ENCODE measurements at regions not wholly inside any gene's neighbourhood (a gene's known extent, or its start where the extent isn't known, plus 50 kb on each side); places are given as distances from the start of the nearest gene placed in this dataset.

- Mint-ChIP-seq H3K4me3 (ENCODE audit: unreplicated experiment) (no peak overlapping the region), H3K27ac (ENCODE audit: unreplicated experiment) (no peak overlapping the region), H3K4me1 (ENCODE audit: unreplicated experiment) (peaks cover 5% of the 10 kb centered on the region), H3K9me3 (ENCODE audit: unreplicated experiment) (peaks cover 15% of the 10 kb centered on the region), H3K36me3 (ENCODE audit: unreplicated experiment) (no peaks in the 10 kb centered on the region), H3K27me3 (ENCODE audit: unreplicated experiment) (no peaks in the 10 kb centered on the region)
- no peak for TF ChIP-seq CTCF (IDR thresholded peaks at IDR 0.05)
- no peak for DNase-seq (ENCODE audit: extremely low spot score, unreplicated experiment)
Observed at GRCh38 chr9:116009420-116009819, 144.2 kb upstream of the PAPPA start.

DNA sequence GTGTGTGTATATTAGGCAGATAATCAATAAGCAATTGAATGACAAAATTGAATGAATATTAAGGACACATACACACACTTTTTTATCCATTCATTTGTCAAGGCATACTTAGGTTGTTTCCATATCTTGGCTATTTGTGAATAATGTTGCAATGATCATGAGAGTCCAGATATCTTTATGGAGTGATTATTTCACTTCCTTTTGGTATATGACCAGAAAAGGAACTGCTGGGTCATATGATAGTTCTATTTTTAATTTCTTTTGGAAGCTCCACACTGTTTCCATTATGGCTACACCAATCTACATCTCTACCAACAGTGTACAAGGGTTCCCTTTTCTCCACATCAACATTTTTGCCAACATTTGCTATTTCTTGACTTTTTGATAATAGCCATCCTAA is 137.7 kb upstream of the PAPPA start:
- no peaks in the 10 kb centered on the region for H3K36me3 Mint-ChIP-seq (ENCODE audit: unreplicated experiment)
- H3K9me3 Mint-ChIP-seq (ENCODE audit: unreplicated experiment), result peaks cover 8% of the 10 kb centered on the region
- H3K4me1 Mint-ChIP-seq (ENCODE audit: unreplicated experiment), result peaks cover 7% of the 10 kb centered on the region
- no peak overlapping the region for H3K4me3 Mint-ChIP-seq (ENCODE audit: unreplicated experiment)
- DNase-seq (ENCODE audit: extremely low spot score, unreplicated experiment), result no peak
- no peak for TF ChIP-seq CTCF (IDR thresholded peaks at IDR 0.05)
- H3K27me3 Mint-ChIP-seq (ENCODE audit: unreplicated experiment), result no peaks in the 10 kb centered on the region
- H3K27ac Mint-ChIP-seq (ENCODE audit: unreplicated experiment), result no peak overlapping the region

DNA sequence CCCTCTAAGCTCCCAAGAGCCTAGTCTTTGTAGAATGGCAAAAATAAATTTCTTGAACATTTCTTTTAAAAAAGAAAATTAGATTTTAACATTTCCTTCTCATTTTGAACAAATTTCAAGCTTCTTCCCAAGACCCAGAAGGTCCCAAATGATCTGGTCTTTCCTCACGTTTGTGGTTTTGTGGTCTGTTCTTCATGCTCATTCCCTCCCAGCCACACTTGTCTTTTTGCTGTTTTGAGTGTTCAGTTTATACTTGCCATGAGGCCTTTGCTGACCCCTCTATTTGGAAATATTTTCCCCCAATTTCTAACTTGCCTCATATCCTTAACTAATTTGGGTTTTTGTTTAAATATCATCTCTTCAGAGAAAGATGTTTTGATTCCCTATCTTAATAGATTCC is 133.4 kb upstream of the PAPPA start:
- H3K9me3 Mint-ChIP-seq (ENCODE audit: unreplicated experiment), result peaks cover 8% of the 10 kb centered on the region
- peaks cover 7% of the 10 kb centered on the region for H3K4me1 Mint-ChIP-seq (ENCODE audit: unreplicated experiment)
- H3K4me3 Mint-ChIP-seq (ENCODE audit: unreplicated experiment), result no peak overlapping the region
- no peak for TF ChIP-seq CTCF (IDR thresholded peaks at IDR 0.05)
- no peak overlapping the region for H3K27ac Mint-ChIP-seq (ENCODE audit: unreplicated experiment)
- no peaks in the 10 kb centered on the region for H3K27me3 Mint-ChIP-seq (ENCODE audit: unreplicated experiment)
- DNase-seq (ENCODE audit: extremely low spot score, unreplicated experiment), result no peak
- no peaks in the 10 kb centered on the region for H3K36me3 Mint-ChIP-seq (ENCODE audit: unreplicated experiment)

DNA sequence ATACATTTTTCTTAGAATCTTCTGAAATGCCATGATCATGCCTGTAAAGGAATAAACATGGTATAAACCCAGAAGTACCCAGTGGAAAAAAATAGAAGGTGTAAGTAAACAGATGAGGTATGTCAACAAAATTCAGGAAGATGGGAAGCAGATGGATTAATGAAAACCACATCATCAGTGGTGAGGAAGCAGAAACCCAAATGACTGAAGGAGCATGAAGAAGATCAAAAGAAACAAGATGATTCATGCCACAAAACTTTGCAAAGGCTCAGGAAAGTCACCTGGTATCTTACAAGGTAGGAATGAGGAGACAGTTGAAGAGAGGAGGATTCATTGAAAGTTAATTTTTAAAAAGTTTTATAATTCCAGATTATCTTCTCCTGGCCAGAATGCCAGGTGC is 132.8 kb upstream of the PAPPA start:
- Mint-ChIP-seq H3K36me3 (ENCODE audit: unreplicated experiment) (no peaks in the 10 kb centered on the region), H3K27me3 (ENCODE audit: unreplicated experiment) (no peaks in the 10 kb centered on the region), H3K27ac (ENCODE audit: unreplicated experiment) (no peak overlapping the region), H3K4me3 (ENCODE audit: unreplicated experiment) (no peak overlapping the region), H3K4me1 (ENCODE audit: unreplicated experiment) (peaks cover 7% of the 10 kb centered on the region), H3K9me3 (ENCODE audit: unreplicated experiment) (peaks cover 8% of the 10 kb centered on the region)
- no peak for DNase-seq (ENCODE audit: extremely low spot score, unreplicated experiment)
- no peak for TF ChIP-seq CTCF (IDR thresholded peaks at IDR 0.05)

- peaks cover 24% of the 10 kb centered on the region for H3K9me3 Mint-ChIP-seq (ENCODE audit: unreplicated experiment)
- no peak for DNase-seq (ENCODE audit: extremely low spot score, unreplicated experiment)
- peak overlapping the region; percentile 76 for H3K27ac Mint-ChIP-seq (ENCODE audit: unreplicated experiment)
- no peak for TF ChIP-seq CTCF (IDR thresholded peaks at IDR 0.05)
- H3K27me3 Mint-ChIP-seq (ENCODE audit: unreplicated experiment), result no peaks in the 10 kb centered on the region
- H3K4me1 Mint-ChIP-seq (ENCODE audit: unreplicated experiment), result peaks cover 17% of the 10 kb centered on the region
- H3K36me3 Mint-ChIP-seq (ENCODE audit: unreplicated experiment), result peaks cover 13% of the 10 kb centered on the region
- no peak overlapping the region for H3K4me3 Mint-ChIP-seq (ENCODE audit: unreplicated experiment)
Observed at GRCh38 chr9:116027096-116027495, 126.5 kb upstream of the PAPPA start.
